ENCODE measurements at regions not wholly inside any gene's neighbourhood (a gene's known extent, or its start where the extent isn't known, plus 50 kb on each side); places are given as distances from the start of the nearest gene placed in this dataset.

GRCh38 chr5:144086295-144086694 is 84.2 kb downstream of the YIPF5 start:
- Histone ChIP-seq H3K36me3 (ENCODE audit: control insufficient read depth, insufficient read depth, low read length) (no peaks in the 10 kb centered on the region), H3K4me3 (ENCODE audit: low read depth, low read length) (no peak overlapping the region), H3K27me3 (ENCODE audit: control insufficient read depth, insufficient read depth, low read length) (no peaks in the 10 kb centered on the region)
- ChIA-PET CTCF (no interaction called here), POLR2A (no interaction called here)
- no peak for TF ChIP-seq CTCF (IDR thresholded peaks at IDR 0.05; ENCODE audit: insufficient read depth, low read depth, low read length)
- no peak for DNase-seq (ENCODE audit: low read depth)

DNA sequence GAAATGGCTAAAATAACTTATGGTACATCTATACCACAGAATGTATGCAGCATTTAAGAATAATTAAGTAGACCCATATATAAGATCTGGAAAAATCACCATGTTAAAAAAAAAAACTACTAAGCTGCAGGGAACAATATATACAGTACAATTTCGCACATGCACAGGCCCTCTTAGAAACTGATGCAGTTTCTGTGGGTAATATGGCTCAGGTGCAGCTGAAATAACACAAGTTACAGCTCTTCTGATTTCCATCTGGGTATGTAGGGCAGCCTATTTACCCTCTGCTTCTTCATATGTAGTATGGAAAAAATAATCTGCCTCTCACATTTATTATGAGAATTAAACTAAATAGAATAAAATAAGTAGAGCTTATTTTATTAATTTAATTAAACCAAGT is 82.9 kb downstream of the YIPF5 start:
- no peak for DNase-seq (ENCODE audit: low read depth)
- H3K4me3 ChIP-seq (ENCODE audit: low read depth, low read length): no peak overlapping the region
- POLR2A ChIA-PET: no interaction called here
- H3K36me3 ChIP-seq (ENCODE audit: control insufficient read depth, insufficient read depth, low read length): no peaks in the 10 kb centered on the region
- CTCF ChIA-PET: no interaction called here
- no peaks in the 10 kb centered on the region for H3K27me3 ChIP-seq (ENCODE audit: control insufficient read depth, insufficient read depth, low read length)
- no peak for TF ChIP-seq CTCF (IDR thresholded peaks at IDR 0.05; ENCODE audit: insufficient read depth, low read depth, low read length)

GRCh38 chr5:144088206-144089064 is 82.0 kb downstream of the YIPF5 start:
- POLR2A ChIA-PET: no interaction called here
- CTCF ChIA-PET: interaction anchor here (0.8 to 1.7 kb wide), 2 partner anchors 11 to 20 kb away, joined by 3 read pairs; no protein-coding TSS in a partner anchor

GRCh38 chr5:144089401-144090021 is 80.9 kb downstream of the YIPF5 start:
- H3K4me3 ChIP-seq (ENCODE audit: low read depth, low read length): no peak overlapping the region
- DNase-seq (ENCODE audit: low read depth): no peak
- H3K36me3 ChIP-seq (ENCODE audit: control insufficient read depth, insufficient read depth, low read length): no peaks in the 10 kb centered on the region
- no peaks in the 10 kb centered on the region for H3K27me3 ChIP-seq (ENCODE audit: control insufficient read depth, insufficient read depth, low read length)
- no peak for TF ChIP-seq CTCF (IDR thresholded peaks at IDR 0.05; ENCODE audit: insufficient read depth, low read depth, low read length)
- POLR2A ChIA-PET: no interaction called here
- CTCF ChIA-PET: interaction anchor here (0.5 to 1.7 kb wide), 4 partner anchors 10 to 1025 kb away, joined by 3 to 4 read pairs (median 3); no protein-coding TSS in a partner anchor

More at GRCh38 chr5:144088206-144089064, 82.0 kb downstream of the YIPF5 start:
- DNase-seq (ENCODE audit: low read depth): no peak
- Histone ChIP-seq H3K4me3 (ENCODE audit: low read depth, low read length) (no peak overlapping the region), H3K36me3 (ENCODE audit: control insufficient read depth, insufficient read depth, low read length) (no peaks in the 10 kb centered on the region), H3K27me3 (ENCODE audit: control insufficient read depth, insufficient read depth, low read length) (no peaks in the 10 kb centered on the region)
- TF ChIP-seq CTCF (IDR thresholded peaks at IDR 0.05; ENCODE audit: insufficient read depth, low read depth, low read length): no peak

DNA sequence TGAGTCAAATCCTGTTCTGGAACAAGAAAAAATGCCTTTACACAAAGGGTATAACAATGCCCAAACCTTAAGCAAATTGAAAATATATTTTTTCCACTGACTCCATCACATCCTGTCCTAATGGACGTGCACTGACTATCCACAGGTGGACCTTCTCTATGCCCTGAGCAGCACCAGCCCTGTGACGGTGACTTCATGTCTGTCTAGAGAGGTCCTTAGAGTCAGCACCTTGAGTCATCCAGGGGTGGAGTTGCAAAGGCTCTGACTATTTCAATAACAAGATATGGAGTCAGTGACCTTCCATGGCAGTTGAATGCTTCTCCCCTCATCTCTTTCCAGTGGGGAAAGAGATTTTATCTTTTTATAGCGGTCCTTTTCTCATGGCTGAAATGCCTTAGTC is 78.0 kb downstream of the YIPF5 start:
- ChIA-PET POLR2A (no interaction called here), CTCF (no interaction called here)
- Histone ChIP-seq H3K36me3 (ENCODE audit: control insufficient read depth, insufficient read depth, low read length) (no peaks in the 10 kb centered on the region), H3K27me3 (ENCODE audit: control insufficient read depth, insufficient read depth, low read length) (no peaks in the 10 kb centered on the region), H3K4me3 (ENCODE audit: low read depth, low read length) (no peak overlapping the region)
- TF ChIP-seq CTCF (IDR thresholded peaks at IDR 0.05; ENCODE audit: insufficient read depth, low read depth, low read length): no peak
- DNase-seq (ENCODE audit: low read depth): no peak
